Ureter (tissue), 1 donor: ENCODE measurements at regions not wholly inside any gene's neighbourhood (a gene's known extent, or its start where the extent isn't known, plus 50 kb on each side); places are given as distances from the start of the nearest gene placed in this dataset.
"Not testable (repeated sequence)": the region's sequence is repeated elsewhere in the genome, so short reads cannot be mapped to it uniquely, and the experiment has no call there.

Experiments
- DNase-seq: peaks from one replicate; pipeline ENCODE4 v3.0.0-alpha.2; 2020; ENCODE audit warnings: low spot score
- donor health status: DM: yes; HTN: yes; CAD: no.

DNA sequence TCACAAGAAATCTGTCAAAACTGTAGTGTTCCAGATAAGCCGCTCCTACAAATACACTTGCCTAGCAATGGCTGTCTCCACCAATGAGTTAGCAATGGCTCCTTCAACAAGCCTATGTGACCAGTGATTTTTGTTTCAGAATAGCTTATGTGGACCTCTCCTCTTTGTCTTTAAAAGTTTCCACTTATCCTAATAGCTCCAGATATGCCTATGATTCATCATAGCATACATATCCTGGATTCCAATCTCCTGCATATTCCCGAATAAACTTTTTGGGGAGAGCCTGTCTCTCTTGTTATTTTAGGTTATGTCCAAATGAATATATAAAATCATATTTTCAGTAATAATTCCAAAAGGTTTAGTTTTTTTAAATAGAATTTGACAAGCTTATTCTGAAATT lies 510.6 kb downstream of the ARL4A start:
- no peak for DNase-seq

DNA sequence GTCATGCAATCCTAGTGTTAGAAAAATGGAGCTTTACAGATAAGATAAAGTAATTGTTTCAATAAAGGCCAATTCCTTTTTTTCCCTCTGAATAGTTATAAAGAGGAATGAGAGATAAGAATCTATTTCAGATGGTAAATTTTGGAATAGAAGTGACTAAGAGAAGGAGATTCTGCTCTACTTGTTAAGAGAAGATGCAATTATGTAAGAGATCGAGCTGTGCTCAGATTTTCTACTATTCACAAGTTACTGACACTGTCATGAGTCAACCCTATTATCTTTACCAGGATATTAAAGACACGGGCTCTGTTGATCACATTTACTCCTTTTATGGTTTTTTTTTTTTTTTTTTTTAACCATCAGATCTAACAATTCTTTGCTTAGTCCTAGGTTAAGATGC lies 511.3 kb downstream of the ARL4A start:
- DNase-seq: no peak

DNA sequence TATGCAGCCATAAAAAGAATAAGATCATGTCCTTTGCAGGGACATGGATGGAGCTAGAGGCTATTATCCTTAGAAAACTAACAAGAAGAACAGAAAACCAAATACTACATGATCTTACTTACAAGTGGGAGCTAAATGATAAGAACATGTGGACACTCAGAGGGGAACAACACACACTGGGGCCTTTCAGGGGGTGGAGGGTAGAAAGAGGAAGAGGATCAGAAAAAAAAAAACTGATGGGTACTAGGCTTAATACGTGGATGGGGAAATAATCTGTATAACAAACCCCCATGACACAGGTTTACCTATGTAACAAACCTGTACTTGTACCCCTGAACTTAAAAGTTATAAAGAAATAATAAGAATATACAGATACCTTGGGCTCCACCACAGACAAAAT lies 514.2 kb downstream of the ARL4A start:
- DNase-seq: no peak

DNA sequence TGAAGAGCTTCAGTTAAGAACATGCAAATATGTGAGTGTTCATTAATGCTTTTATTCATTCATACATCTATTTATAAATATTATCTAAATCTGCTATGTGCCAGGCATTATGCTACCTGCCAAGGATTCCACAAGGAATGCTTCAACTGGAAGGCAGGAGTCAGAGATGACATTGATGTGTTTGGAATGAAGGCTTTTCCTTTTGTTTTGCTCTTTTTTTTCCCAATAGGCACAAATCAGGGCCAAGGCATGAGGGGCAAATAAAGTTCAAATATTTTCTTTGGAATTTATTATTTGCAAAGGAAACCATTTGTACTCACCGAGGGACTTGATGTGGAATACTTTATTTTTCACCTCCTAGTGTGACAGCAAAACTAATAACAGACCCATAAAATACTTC lies 530.3 kb downstream of the ARL4A start:
- no peak for DNase-seq

DNA sequence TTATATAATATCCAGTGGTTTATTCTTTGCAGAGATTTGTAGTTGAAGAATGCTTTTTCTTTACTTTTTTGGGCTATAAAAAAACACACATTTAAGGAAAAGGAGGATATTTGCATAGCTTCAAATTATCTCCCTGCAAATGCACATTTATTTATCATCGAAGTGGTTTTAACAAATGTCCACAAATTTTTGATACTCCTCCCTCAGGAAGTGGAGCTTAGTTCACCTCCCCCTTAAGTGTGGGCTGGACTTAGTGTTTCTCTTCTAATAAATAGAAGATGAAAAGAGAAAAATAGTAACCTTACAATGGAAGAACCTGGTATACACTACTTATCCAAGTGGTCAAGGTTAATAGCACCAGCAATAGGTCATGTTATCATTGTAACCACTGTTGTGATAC lies 537.6 kb downstream of the ARL4A start:
- DNase-seq: no peak

DNA sequence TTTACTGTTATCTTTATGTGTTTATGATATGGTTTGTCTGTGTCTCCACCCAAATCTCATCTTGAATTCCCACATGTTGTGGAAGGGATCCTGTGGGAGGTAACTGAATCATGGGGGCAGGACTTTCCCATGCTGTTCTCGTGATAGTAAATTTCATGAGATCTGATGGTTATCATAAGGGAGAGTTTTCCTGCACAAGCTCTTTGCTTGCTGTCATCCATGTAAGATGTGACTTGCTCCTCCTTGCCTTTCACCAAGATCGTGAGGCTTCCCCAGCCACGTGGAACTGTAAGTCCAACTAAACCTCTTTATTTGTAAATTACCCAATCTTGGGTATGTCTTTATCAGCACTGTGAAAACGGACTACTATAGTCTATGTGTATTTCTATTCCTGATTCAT lies 539.0 kb downstream of the ARL4A start:
- no peak for DNase-seq

DNA sequence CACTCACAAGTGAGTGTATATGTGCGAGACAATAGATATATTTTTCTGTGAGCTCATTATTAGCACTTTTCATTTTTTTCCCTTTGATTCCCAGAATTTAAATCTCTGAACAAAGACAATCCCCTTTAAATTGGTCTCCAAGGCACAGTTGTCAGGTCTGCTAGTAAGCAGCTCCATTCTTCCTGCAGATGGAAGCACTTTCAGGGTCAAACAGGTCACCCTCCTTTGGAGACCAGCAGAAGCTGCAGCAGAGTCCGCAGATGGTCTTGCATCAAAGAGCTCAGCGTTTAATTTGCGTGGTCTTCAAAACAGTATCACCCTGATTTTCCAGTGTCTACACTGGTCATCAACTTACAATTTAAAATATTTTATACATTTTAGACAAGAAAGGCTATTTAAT lies 543.8 kb downstream of the ARL4A start:
- DNase-seq: no peak

DNA sequence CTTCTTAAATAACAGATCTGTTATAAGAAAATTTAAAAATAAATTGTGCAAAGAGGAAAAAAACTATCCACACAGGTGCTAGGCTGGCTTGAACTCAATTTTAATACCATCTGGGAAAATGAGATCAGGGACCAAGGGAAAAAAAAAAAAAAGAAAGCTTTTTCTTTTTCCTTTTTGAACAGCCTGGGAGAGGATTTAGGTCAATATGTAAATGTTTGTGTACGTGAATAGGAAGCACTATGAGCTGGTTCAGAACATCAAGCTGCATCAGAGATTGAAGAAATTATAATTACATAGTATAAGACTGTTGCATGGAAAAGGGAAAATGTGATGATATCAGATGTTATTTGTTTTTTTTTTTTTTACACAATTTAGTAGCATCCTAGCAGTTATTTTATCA lies 548.0 kb downstream of the ARL4A start:
- DNase-seq: no peak

DNA sequence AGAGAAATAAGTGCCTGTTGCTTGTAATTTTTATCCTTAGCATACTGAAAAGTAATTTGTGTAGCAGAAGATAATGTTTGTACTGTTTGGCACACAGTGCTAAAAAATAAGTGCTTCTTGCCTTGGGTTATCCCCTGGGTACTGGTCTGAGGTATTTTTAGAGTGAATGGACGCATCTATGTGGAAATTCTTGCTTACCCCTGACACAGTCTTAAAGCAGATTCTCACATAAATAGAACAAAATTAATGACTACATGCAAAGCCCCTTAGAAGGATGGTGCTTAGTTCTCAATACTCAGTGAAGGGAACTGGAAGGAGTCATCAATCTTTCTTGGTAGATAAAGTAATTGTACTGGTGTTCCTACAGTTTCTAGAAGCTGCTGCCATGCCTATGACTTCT lies 548.6 kb downstream of the ARL4A start:
- no peak for DNase-seq

DNA sequence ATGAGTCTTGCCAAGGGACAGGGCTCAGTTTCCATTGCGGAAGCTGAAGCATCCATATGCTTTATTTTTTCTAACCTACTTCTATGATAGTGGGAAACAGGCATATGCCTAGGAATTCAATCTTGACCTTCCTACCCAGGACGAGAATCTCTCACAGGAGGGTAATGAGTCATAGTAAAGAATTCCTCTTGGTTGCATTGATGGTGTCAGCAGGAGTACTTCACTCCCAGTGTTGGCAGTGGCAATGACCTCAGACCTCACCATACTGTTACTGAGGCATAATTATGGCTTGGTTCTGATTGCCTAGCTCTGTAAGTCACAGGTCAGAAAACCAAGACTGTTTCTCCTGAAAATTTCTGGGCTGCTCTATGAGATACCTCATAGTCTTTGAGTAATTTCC lies 552.9 kb downstream of the ARL4A start:
- DNase-seq: no peak

DNA sequence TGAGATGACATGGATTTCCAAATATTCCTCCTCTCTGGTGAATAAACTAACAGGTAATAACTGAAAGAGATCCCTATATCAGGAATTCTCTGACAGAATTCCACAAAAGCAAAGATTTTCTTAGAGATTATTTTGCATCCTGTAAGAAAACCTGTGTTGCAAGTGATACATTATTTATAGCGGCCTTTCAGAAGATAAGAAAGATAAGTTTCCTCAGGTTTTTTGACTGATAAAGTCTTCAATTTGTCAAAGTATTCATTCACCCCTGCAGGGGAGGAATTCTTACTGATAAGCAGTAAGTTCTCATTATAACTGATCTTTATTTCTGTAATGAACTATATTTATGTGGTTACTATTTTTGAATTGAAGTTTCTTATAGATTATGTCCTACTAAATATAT lies 554.0 kb downstream of the ARL4A start:
- DNase-seq: no peak

DNA sequence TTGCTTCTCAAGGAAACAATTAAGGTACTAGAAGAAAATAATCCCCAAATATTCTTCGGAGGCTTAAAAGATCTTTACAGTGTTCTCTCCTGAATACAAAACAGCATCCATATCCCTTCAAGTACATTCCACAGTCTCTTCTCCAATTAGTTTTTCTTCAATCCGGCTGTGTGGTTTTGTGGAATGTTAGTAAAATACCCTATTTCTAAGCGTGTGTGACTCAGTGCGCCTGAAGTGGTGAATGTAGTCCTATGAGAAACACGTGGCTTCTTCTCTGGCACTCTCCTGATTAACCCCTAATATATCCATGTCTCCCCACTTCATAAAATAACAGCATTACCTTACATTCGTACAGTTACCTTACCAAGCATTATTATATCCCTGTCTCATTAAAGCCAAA lies 570.2 kb downstream of the ARL4A start:
- no peak for DNase-seq

DNA sequence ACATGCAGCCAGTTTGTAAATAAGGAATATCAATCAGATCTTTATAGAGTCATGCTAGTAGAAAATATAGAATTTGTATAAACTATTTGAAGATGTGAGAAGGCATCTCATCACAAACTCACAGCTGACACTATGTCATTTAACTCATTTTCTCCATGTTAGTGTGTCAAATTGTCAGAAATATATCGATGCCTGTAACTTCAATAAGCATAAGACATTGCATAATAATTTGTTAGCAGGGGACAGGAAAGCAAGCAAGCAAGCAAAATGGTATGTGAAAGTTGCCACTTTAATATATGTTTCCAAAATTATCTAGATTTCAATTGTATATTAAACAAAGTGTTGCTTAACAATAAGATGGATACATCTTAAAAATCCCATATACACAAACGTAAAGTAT lies 571.0 kb downstream of the ARL4A start:
- no peak for DNase-seq

DNA sequence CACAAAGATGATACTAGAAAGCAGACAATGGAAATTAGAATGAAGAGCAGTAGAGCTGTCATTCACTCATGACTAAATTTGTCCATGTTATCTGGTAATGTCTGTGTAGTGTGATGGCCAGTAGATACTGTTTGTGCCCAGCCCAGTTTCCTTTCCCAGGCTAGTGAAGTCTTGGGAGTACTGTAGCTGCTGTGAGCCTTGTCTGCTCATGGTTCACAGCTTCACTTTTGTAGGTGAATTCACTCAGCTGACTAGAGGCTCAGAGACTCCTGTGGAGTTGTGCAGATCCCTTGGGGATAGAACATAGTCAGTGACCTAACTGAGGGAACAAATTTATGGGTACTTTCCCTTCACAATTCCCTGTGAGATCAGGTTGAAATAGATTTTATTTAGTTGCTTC lies 572.5 kb downstream of the ARL4A start:
- no peak for DNase-seq

DNA sequence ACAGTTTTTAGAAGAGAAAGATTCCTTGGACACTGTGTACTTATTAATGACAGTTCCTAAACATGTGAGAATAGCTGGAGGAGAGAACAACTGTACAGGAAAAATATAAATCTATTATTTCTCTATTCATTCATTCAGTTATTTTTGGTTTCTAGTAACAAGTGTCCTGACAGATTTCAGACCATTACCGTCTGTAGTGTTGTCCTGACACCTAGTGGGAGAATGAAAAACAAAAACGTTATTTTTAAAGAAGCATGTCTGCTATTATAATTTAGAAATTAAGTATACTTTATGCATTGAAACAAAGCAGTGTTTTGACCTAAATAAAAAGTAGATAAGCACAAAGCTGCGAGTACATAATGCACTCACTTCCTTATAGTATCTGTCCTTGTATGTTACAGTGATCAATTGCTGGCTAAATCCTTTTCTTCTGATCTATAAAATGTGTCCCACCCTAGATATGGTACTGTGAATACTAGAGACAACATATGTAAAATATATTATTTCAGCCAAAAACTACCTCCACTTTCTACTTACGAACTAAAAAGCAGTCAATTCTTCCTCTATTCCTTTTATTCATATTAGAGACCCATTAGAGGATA lies 575.6 kb downstream of the ARL4A start:
- DNase-seq: no peak

DNA sequence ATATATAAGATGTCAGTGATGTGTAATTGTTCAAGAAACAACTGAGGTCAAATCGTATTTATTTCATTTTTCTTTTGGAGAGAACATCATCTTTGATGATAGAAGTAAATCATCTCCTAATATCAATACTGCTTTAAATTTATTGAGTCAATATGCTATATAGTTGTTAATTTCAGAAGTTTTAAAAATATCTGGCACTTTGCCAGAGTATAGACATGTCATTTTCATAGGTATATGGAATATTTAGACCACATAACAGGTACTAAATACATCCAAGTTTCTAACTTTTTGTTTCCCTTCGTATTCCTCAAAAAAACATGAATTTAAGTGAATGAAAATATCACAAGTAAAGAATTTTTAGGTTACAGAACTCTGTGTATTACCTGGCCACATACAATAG lies 577.8 kb downstream of the ARL4A start:
- DNase-seq: no peak

DNA sequence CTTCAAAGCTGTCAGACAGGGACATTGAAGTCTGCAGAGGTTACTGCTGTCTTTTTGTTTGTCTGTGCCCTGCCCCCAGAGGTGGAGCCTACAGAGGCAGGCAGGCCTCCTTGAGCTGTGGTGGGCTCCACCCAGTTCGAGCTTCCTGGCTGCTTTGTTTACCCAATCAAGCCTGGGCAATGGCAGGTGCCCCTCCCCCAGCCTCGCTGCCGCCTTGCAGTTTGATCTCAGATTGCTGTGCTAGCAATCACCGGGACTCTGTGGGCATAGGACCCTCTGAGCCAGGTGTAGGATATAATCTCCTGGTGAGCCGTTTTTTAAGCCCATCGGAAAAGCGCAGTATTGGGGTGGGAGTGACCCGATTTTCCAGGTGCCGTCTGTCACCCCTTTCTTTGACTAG lies 586.8 kb downstream of the ARL4A start:
- DNase-seq: not testable (repeated sequence)

DNA sequence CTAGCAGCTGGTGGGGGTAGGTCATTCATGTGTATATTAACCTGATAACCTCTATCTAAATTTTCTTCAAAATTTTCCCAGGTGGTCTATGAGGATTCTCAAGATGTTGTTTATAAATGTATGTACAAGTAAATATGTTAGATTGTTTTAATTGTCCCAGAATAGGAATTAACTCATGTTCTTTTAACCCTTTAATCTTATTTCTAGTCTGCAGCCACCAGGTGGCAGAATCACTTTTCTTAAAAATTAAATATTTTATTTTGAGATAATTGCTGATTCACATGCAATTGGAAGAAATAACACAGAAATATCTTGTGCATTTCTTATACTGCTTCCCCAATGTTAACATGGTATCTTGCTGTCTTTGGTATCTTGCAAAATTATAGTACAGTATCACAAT lies 589.5 kb downstream of the ARL4A start:
- no peak for DNase-seq

DNA sequence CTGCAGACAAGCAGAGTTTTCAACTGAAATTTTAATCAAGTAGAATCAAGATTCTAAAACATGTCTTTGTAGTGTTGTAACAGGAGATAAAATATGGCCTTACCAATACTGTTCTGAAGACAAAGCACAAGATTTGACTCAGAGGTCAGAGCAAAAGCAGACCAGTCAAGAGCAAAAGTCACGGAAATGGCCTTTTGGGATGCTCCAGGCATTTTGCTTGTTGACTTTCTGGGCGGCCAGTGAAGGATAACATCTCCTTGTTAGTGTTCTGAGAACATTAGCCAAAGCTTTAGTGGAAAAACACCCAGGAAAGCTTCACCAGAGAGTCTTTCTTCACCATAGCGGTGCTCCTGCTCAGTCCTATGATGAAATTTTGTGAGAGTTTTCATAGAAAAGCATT lies 590.6 kb downstream of the ARL4A start:
- DNase-seq: no peak

DNA sequence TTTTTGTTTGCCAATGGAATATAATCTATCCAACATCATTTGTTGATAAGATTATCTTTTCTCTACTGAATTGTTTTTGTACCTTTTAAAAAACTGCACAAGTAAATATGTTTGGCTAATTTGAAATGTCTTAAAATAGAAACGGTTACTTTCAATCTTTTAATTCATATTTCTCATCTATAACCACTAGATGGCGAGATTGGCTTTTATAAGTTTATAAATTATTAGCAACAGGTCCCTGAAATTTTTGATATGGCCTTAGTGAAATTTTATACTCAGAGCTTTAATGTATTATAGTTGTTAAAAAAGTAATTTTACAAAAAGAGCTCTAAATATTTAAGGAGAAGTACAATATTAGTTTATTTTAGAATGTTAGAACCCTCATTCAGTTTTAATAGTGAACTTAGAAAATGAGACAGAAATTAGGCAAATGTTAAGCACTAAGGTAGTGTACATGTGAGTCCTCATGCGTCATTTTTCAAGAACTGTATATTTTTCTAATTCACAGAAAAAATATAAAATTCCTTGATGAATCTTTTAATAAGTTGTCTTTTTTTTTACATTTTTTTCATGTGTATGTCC lies 592.5 kb downstream of the ARL4A start:
- no peak for DNase-seq

DNA sequence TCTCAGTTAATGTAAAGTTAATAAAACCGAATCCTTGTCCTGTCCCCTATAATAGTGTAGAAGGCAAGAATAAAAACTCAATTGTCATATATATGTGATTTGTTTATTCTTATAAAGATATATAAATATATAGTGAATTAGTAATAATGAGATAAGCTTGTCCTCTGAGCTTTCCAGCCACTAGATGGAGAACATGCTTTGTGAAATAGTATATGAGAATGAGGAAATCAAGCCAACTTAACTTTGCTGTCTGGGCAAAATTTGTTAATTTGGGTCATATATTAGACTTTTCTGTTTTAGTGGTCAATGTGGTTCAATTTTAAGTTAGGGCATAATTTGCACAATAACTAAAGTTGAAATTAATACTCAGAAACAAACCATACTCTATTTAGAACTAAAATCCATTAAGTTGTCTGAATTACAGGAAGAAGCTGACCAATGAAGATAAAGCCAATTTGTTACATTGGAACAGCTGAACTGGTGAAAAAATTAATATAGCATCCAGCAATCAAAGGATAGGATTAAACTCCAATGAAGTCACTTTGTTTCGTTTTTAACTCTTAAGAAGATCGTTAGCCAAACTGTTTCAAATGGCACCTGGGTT lies 595.0 kb downstream of the ARL4A start:
- no peak for DNase-seq

DNA sequence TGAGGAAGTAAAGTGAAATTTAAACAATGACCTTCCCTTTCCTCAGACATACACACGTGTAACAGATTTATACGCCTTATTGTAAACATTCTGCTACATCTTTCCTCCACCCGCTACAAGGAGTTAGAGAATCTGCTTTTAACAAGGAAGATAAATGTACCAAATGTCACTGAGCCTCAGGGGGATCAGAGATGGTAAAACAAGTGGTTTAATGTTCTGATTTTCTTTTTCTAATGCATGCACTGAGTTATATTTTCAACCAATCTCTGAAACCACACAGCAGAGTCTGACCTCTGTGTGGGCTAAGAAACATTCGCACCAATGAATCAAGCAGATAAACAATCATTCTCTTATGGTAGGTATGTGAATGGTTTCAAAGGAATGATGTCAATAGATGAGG lies 599.5 kb downstream of the ARL4A start:
- no peak for DNase-seq

DNA sequence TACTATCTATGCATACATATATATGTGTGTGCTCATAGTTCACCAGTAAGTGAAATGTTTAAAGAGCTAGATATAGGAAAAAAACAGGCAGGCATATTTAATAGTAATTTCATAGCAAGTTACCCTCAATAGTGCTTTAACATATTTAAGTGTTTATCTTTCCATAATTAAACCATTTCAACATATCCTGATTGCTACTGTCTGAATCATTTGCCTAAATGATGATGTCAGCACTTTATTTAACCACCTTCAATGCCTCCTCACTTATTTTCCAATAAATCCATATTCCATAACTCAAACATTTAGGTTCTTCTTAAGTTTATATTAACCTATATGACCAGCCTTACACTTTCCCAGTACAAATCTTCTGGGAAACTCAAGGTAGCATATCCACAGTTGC lies 601.1 kb downstream of the ARL4A start:
- no peak for DNase-seq

DNA sequence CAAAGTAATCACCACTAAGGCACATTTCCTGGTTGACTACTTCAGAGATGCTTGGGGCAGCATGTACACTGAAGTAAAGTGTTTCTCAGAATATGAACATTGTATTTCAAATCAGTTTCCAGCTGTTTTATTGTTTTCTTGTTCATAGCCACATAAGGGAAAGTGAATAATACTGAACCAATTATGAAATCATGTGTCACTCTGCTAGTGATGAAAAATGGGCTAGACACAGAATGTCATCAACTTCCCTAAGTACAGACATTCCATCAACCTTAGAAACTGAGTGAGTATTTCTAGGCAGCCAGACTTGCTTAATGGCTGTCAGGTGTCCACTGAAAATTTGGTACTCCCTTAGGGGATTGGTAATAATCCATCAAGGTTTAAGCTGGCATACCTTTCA lies 603.5 kb downstream of the ARL4A start:
- no peak for DNase-seq
